Endodermal cell (in vitro differentiated cells): ENCODE measurements at regions not wholly inside any gene's neighbourhood (a gene's known extent, or its start where the extent isn't known, plus 50 kb on each side); places are given as distances from the start of the nearest gene placed in this dataset.

ENCODE experiments used
- DNase-seq: peaks from one replicate; pipeline ENCODE4 v3.0.0-alpha.2; 2017
- H3K27ac ChIP-seq: 2 replicates; pipeline ENCODE4 v1.5.1; 2013; ENCODE audit warnings: mild to moderate bottlenecking, low read depth, low read length, moderate library complexity
- H3K27me3 ChIP-seq: 2 replicates; pipeline ENCODE4 v1.6.1; 2013; ENCODE audit warnings: mild to moderate bottlenecking, low read length, moderate library complexity; ENCODE audit not compliant: insufficient read depth, control insufficient read depth, poor library complexity, severe bottlenecking
- H3K36me3 ChIP-seq: 2 replicates; pipeline ENCODE4 v1.7.0; 2013; ENCODE audit warnings: mild to moderate bottlenecking, low read length, moderate library complexity; ENCODE audit not compliant: control insufficient read depth, insufficient read depth
- H3K4me1 ChIP-seq: one replicate; pipeline ENCODE4 v1.7.0; 2013; ENCODE audit warnings: low read length; ENCODE audit not compliant: control insufficient read depth, insufficient read depth
- H3K4me3 ChIP-seq: 2 replicates; pipeline ENCODE4 v1.5.1; 2013; ENCODE audit warnings: mild to moderate bottlenecking, low read length, moderate library complexity
- H3K9ac ChIP-seq: 2 replicates; pipeline ENCODE4 v1.6.1; 2013; ENCODE audit warnings: mild to moderate bottlenecking, low read length, moderate library complexity; ENCODE audit not compliant: poor library complexity, severe bottlenecking; ENCODE audit errors: extremely low read depth
- H3K9me3 ChIP-seq: 2 replicates; pipeline ENCODE4 v1.6.1; 2013; ENCODE audit warnings: mild to moderate bottlenecking, low read length, moderate library complexity; ENCODE audit not compliant: control insufficient read depth
- H3K27ac Mint-ChIP-seq: 2 replicates; pipeline ENCODE4 v1.8.0; 2020; ENCODE audit warnings: mixed read lengths
- H3K27me3 Mint-ChIP-seq: 2 replicates; pipeline ENCODE4 v1.8.0; 2021; ENCODE audit warnings: mild to moderate bottlenecking, mixed read lengths; ENCODE audit not compliant: insufficient read depth
- H3K36me3 Mint-ChIP-seq: 2 replicates; pipeline ENCODE4 v1.8.0; 2020; ENCODE audit warnings: low read depth, mixed read lengths
- H3K4me1 Mint-ChIP-seq: 2 replicates; pipeline ENCODE4 v1.8.0; 2020; ENCODE audit warnings: mixed read lengths
- H3K4me3 Mint-ChIP-seq: 2 replicates; pipeline ENCODE4 v1.8.0; 2020; ENCODE audit warnings: mild to moderate bottlenecking, moderate library complexity, mixed read lengths
- H3K9me3 Mint-ChIP-seq: 2 replicates; pipeline ENCODE4 v1.8.0; 2020; ENCODE audit warnings: mild to moderate bottlenecking, mixed read lengths
- CTCF ChIP-seq: fragments of 200-600 bp; sonication (generic); conservative IDR thresholded peaks from 2 replicates; pipeline ENCODE4 v1.5.0; 2021; ENCODE audit warnings: antibody characterized with exemption, mild to moderate bottlenecking
- WGBS, 2 experiments: methylation state at CpG; one replicate each; pipeline versions ENCODE4 v1.1.5 to v1.1.7; 2013; ENCODE audit warnings: missing lambda C conversion rate in 2 of 2, mixed read lengths in 1 of 2; ENCODE audit not compliant: insufficient coverage in 1 of 2, insufficient read length in 1 of 2; 5-methylcytosine and 5-hydroxymethylcytosine counted together

- Mint-ChIP-seq H3K27me3 (no peaks in the 10 kb centered on the region), H3K9me3 (peaks cover 28% of the 10 kb centered on the region), H3K27ac (no peak overlapping the region), H3K36me3 (no peaks in the 10 kb centered on the region), H3K4me3 (no peak overlapping the region), H3K4me1 (no peaks in the 10 kb centered on the region)
- TF ChIP-seq CTCF, result no peak
- Histone ChIP-seq H3K9ac (no peak overlapping the region), H3K27ac (no peak overlapping the region), H3K9me3 (peaks cover 33% of the 10 kb centered on the region), H3K4me3 (no peak overlapping the region), H3K4me1 (no peaks in the 10 kb centered on the region), H3K27me3 (no peaks in the 10 kb centered on the region), H3K36me3 (no peaks in the 10 kb centered on the region)
- WGBS, 2 experiments, result 82 to 100% methylated on average over 1 to 2 of the region's 2 CpGs
- no peak for DNase-seq
These were observed 154.4 kb downstream of the FASLG start for GRCh38 chr1:172813330-172813729.

- peaks cover 24% of the 10 kb centered on the region for H3K9me3 Mint-ChIP-seq
These were observed 155.5 kb downstream of the FASLG start for GRCh38 chr1:172814428-172814827.

DNA sequence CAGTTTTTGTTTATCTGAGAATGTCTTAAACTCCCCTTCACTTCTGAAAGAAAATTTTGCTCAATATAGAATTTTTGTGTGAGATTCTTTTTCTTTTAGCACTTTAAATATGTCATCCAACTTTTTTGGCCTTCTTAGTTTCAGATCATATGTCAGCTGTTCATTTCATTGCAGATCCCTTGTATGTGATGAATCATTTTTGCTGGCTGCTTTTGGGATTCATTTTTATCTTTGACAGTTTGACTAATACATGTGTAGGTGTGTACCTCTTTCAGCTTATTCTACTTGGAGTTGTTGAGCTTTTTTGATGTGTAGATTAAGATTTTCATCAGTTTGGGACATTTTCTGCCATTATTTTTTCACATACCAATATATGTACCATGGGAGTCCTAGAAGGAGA lies 156.8 kb downstream of the FASLG start:
- no peak overlapping the region for H3K27ac ChIP-seq
- Mint-ChIP-seq H3K36me3 (no peaks in the 10 kb centered on the region), H3K27ac (no peak overlapping the region), H3K4me1 (peaks cover 6% of the 10 kb centered on the region), H3K4me3 (no peak overlapping the region), H3K27me3 (no peaks in the 10 kb centered on the region), H3K9me3 (peaks cover 24% of the 10 kb centered on the region)
- no peak for DNase-seq
- no peaks in the 10 kb centered on the region for H3K27me3 ChIP-seq
- TF ChIP-seq CTCF, result no peak
- H3K4me3 ChIP-seq, result no peak overlapping the region
- H3K4me1 ChIP-seq, result no peaks in the 10 kb centered on the region
- H3K36me3 ChIP-seq, result no peaks in the 10 kb centered on the region
- H3K9ac ChIP-seq, result no peak overlapping the region
- H3K9me3 ChIP-seq, result peaks cover 31% of the 10 kb centered on the region

More at GRCh38 chr1:172814428-172814827, 155.5 kb downstream of the FASLG start:
- TF ChIP-seq CTCF, result no peak
- Mint-ChIP-seq H3K36me3 (no peaks in the 10 kb centered on the region), H3K4me1 (peaks cover 1% of the 10 kb centered on the region), H3K27me3 (no peaks in the 10 kb centered on the region), H3K4me3 (no peak overlapping the region), H3K27ac (no peak overlapping the region)
- Histone ChIP-seq H3K4me3 (no peak overlapping the region), H3K36me3 (no peaks in the 10 kb centered on the region), H3K27ac (no peak overlapping the region), H3K9ac (no peak overlapping the region), H3K4me1 (no peaks in the 10 kb centered on the region), H3K9me3 (peaks cover 31% of the 10 kb centered on the region), H3K27me3 (no peaks in the 10 kb centered on the region)
- DNase-seq, result no peak
- WGBS, 2 experiments, result 83 to 90% methylated on average over 2 of the region's 2 CpGs
